ENCODE measurements at regions not wholly inside any gene's neighbourhood (a gene's known extent, or its start where the extent isn't known, plus 50 kb on each side); places are given as distances from the start of the nearest gene placed in this dataset.

GRCh38 chr1:182118851-182119250, 57.3 kb upstream of the ZNF648 start:
- DNase-seq: no peak

GRCh38 chr1:182114627-182115023, 53.1 kb upstream of the ZNF648 start:
- no peak for DNase-seq

- DNase-seq: no peak
These were observed 52.5 kb upstream of the ZNF648 start for GRCh38 chr1:182113879-182114626.

GRCh38 chr1:182111496-182111895, 50.0 kb upstream of the ZNF648 start:
- DNase-seq: no peak

Measured in CD4-positive, alpha-beta T cell treated with Interferon gamma for 1 hour (primary cell).